Right hindlimb (tissue), 1 donor: ENCODE measurements at regions not wholly inside any gene's neighbourhood (a gene's known extent, or its start where the extent isn't known, plus 50 kb on each side); places are given as distances from the start of the nearest gene placed in this dataset.
A peak's percentile ranks its signal among the peaks of the same experiment; 100 is the strongest.

Source experiments
- DNase-seq: peaks from one replicate; pipeline ENCODE4 v3.0.0-alpha.2; 2018

GRCh38 chr2:6359964-6360363 is 505.7 kb downstream of the CMPK2 start:
- DNase-seq: no peak

- DNase-seq: no peak
Measured at GRCh38 chr2:6362671-6363450, 502.8 kb downstream of the CMPK2 start.

GRCh38 chr2:6368281-6368680 is 497.4 kb downstream of the CMPK2 start:
- no peak for DNase-seq

- no peak for DNase-seq
Measured at GRCh38 chr2:6369266-6369665, 496.4 kb downstream of the CMPK2 start.

- no peak for DNase-seq
Measured at GRCh38 chr2:6370753-6371551, 494.8 kb downstream of the CMPK2 start.

GRCh38 chr2:6372317-6372901 is 493.3 kb downstream of the CMPK2 start:
- DNase-seq: no peak

GRCh38 chr2:6381326-6381725 is 484.4 kb downstream of the CMPK2 start:
- no peak for DNase-seq

GRCh38 chr2:6384341-6384740 is 481.4 kb downstream of the CMPK2 start:
- no peak for DNase-seq

- no peak for DNase-seq
Measured at GRCh38 chr2:6392354-6392753, 473.4 kb downstream of the CMPK2 start.

GRCh38 chr2:6392966-6393365 is 472.7 kb downstream of the CMPK2 start:
- no peak for DNase-seq

GRCh38 chr2:6393819-6394218 is 471.9 kb downstream of the CMPK2 start:
- DNase-seq: no peak

GRCh38 chr2:6394276-6394675 is 471.4 kb downstream of the CMPK2 start:
- no peak for DNase-seq

GRCh38 chr2:6398421-6398820 is 467.3 kb downstream of the CMPK2 start:
- no peak for DNase-seq

- no peak for DNase-seq
Measured at GRCh38 chr2:6401301-6401700, 464.4 kb downstream of the CMPK2 start.

GRCh38 chr2:6408057-6408456 is 457.6 kb downstream of the CMPK2 start:
- no peak for DNase-seq

- DNase-seq: no peak
Measured at GRCh38 chr2:6410313-6410712, 455.4 kb downstream of the CMPK2 start.

- DNase-seq: no peak
Measured at GRCh38 chr2:6412533-6413091, 453.1 kb downstream of the CMPK2 start.

GRCh38 chr2:6417050-6417449 is 448.7 kb downstream of the CMPK2 start:
- DNase-seq: no peak

GRCh38 chr2:6418291-6418690 is 447.4 kb downstream of the CMPK2 start:
- no peak for DNase-seq

- DNase-seq: no peak
Measured at GRCh38 chr2:6421138-6421730, 444.5 kb downstream of the CMPK2 start.

GRCh38 chr2:6421888-6422287 is 443.8 kb downstream of the CMPK2 start:
- DNase-seq: no peak

GRCh38 chr2:6423157-6423556 is 442.6 kb downstream of the CMPK2 start:
- no peak for DNase-seq

- peak; percentile 22 for DNase-seq
Measured at GRCh38 chr2:6423944-6424343, 441.8 kb downstream of the CMPK2 start.
